B cell (primary cell): ENCODE measurements at regions not wholly inside any gene's neighbourhood (a gene's known extent, or its start where the extent isn't known, plus 50 kb on each side); places are given as distances from the start of the nearest gene placed in this dataset.

Experiments used
- ATAC-seq: fragments of 200-7000 bp; cut with Tn5 transposase; one replicate; pipeline ENCODE4 v1.10.0; 2021; ENCODE audit warnings: low read depth, mild to moderate bottlenecking, moderate number of reproducible peaks, moderate library complexity
- CTCF ChIA-PET: fragments of 350-600 bp; sonication (Branson Sonifier 250); formaldehyde crosslinking; loops from one replicate; lab custom pipeline; 2021; ENCODE audit warnings: antibody characterized with exemption, inconsistent platforms; lab: Charles Lee
- POLR2A ChIA-PET: fragments of 350-600 bp; sonication (Branson Sonifier 250); formaldehyde crosslinking; loops from one replicate; lab custom pipeline; 2021; ENCODE audit warnings: antibody characterized with exemption; lab: Charles Lee
- DNase-seq: peaks from one replicate; pipeline ENCODE4 v3.0.0; 2013
- H2AFZ ChIP-seq: 2 replicates; pipeline ENCODE4 v1.6.1; 2012; ENCODE audit warnings: mild to moderate bottlenecking, low read depth, low read length; ENCODE audit not compliant: insufficient read depth, poor library complexity, severe bottlenecking
- H3K27ac ChIP-seq, 2 donors: 1 replicate in 1 of 2; 2 replicates in 1 of 2; pipeline ENCODE4 v1.5.1; 2012 to 2013; ENCODE audit warnings: low read length in 2 of 2, mild to moderate bottlenecking in 2 of 2, moderate library complexity in 1 of 2
- H3K27me3 ChIP-seq, 4 experiments: fragments of 200-600 bp in 1 of 4; sonication (generic) in 1 of 4; replicated peaks in 1 of 4; 1 replicate in 2 of 4; 2 replicates in 2 of 4; pipeline versions ENCODE4 v1.6.1 to v1.7.0; 2013 to 2016; ENCODE audit warnings: low read length in 3 of 4, mild to moderate bottlenecking in 2 of 4, mixed read lengths in 1 of 4, moderate library complexity in 1 of 4; ENCODE audit not compliant: insufficient read depth in 4 of 4, control insufficient read depth in 3 of 4; ENCODE audit errors: control extremely low read depth in 1 of 4
- H3K36me3 ChIP-seq, 2 experiments: replicated peaks in 1 of 2; 1 replicate in 1 of 2; 2 replicates in 1 of 2; pipeline versions ENCODE4 v1.6.1 to v1.7.1; 2013; ENCODE audit warnings: low read length in 1 of 2; ENCODE audit not compliant: insufficient read depth in 2 of 2, control insufficient read depth in 1 of 2; ENCODE audit errors: control extremely low read depth in 1 of 2, extremely low read depth in 1 of 2
- H3K4me1 ChIP-seq, 2 donors: fragments of 200-600 bp in 1 of 2; sonication (generic) in 1 of 2; 1 replicate in 1 of 2; 2 replicates in 1 of 2; pipeline versions ENCODE4 v1.5.1 to v1.6.1; 2013 to 2017; ENCODE audit warnings: low read length in 2 of 2; ENCODE audit not compliant: control insufficient read depth in 2 of 2, insufficient read depth in 2 of 2
- H3K4me2 ChIP-seq: replicated peaks from 2 replicates; pipeline ENCODE3; 2012; ENCODE audit warnings: mild to moderate bottlenecking, low read depth, low read length; ENCODE audit not compliant: poor library complexity, severe bottlenecking
- H3K4me3 ChIP-seq, 5 experiments: fragments of 200-600 bp in 1 of 5; sonication (generic) in 1 of 5; 1 replicate in 3 of 5; 2 replicates in 2 of 5; pipeline versions ENCODE4 v1.5.1 to v1.7.0; 2011 to 2016; ENCODE audit warnings: low read length in 4 of 5, mild to moderate bottlenecking in 4 of 5, low read depth in 2 of 5, control low read depth in 1 of 5, moderate library complexity in 1 of 5; ENCODE audit not compliant: insufficient read depth in 1 of 5; ENCODE audit errors: control extremely low read depth in 1 of 5, extremely low read depth in 1 of 5
- H3K79me2 ChIP-seq: fragments of 200-600 bp; sonication (generic); one replicate; pipeline ENCODE4 v1.6.0; 2016; ENCODE audit warnings: low read length; ENCODE audit not compliant: control insufficient read depth, insufficient read depth
- H3K9ac ChIP-seq: fragments of 200-600 bp; sonication (generic); 2 replicates; pipeline ENCODE4 v1.6.1; 2017; ENCODE audit warnings: mild to moderate bottlenecking, low read length, moderate library complexity
- H3K9me3 ChIP-seq, 3 donors: one replicate each; pipeline versions ENCODE4 v1.6.1 to v1.7.1; 2013; ENCODE audit warnings: low read length in 2 of 3; ENCODE audit not compliant: control insufficient read depth in 2 of 3, insufficient read depth in 1 of 3; ENCODE audit errors: control extremely low read depth in 1 of 3
- H4K20me1 ChIP-seq: 2 replicates; pipeline ENCODE4 v1.6.0; 2012; ENCODE audit warnings: mild to moderate bottlenecking, low read length; ENCODE audit not compliant: insufficient read depth, control insufficient read depth, poor library complexity, severe bottlenecking
- H3K27ac Mint-ChIP-seq: one replicate; pipeline ENCODE4 v1.8.0; 2021; ENCODE audit warnings: mixed read lengths
- H3K27me3 Mint-ChIP-seq: one replicate; pipeline ENCODE4 v1.8.0; 2021; ENCODE audit warnings: mixed read lengths
- H3K4me1 Mint-ChIP-seq: one replicate; pipeline ENCODE4 v1.8.0; 2021; ENCODE audit warnings: mixed read lengths
- H3K4me3 Mint-ChIP-seq: one replicate; pipeline ENCODE4 v1.8.0; 2021; ENCODE audit warnings: mixed read lengths
- H3K9me3 Mint-ChIP-seq: one replicate; pipeline ENCODE4 v1.8.0; 2022; ENCODE audit warnings: mixed read lengths; ENCODE audit not compliant: insufficient read depth
- EZH2 ChIP-seq: IDR thresholded peaks from 2 replicates; pipeline ENCODE4 v1.6.1; 2012; ENCODE audit warnings: borderline replicate concordance, low read depth, mild to moderate bottlenecking, moderate library complexity, low read length; ENCODE audit not compliant: insufficient read depth, poor library complexity, severe bottlenecking
- WGBS: methylation state at CpG from one replicate; pipeline ENCODE4 v1.1.5; 2013; ENCODE audit warnings: missing lambda C conversion rate; ENCODE audit not compliant: insufficient coverage; 5-methylcytosine and 5-hydroxymethylcytosine counted together
- intact Hi-C: fragments of 100-400 bp; cut with micrococcal nuclease; formaldehyde crosslinking; loops from one replicate; pipeline ENCODE4 v1.10.0; 2022
- TF ChIP-seq, protein P1 (sequence below): fragments of 200-600 bp; IDR thresholded peaks from one replicate; pipeline ENCODE4 v1.8.0; 2022; ENCODE audit warnings: antibody characterized with exemption, mild to moderate bottlenecking

DNA sequence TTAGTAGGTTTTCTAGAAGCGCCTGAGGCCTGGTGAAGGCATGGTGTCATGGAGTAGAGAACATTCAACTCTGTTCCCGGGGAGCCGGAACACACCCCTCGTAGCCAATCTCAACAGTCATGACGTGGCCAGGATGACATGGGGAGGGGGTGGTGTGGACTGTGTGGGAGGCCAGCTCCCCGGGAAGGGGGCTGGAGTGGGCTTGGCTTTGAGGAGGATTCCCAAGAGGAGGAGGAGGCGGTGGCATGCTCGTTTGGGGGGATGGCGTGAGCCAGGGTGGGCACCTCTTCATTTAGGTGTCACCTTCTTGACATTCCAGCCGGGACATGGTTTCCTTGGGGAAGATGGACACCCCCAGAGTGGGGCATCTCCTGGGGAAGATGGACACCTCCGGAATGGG is 257.5 kb downstream of the SEC14L1 start:
- Mint-ChIP-seq H3K9me3 (no peaks in the 10 kb centered on the region), H3K27me3 (no peaks in the 10 kb centered on the region), H3K27ac (peak overlapping the region; percentile 20), H3K4me3 (no peak overlapping the region), H3K4me1 (peaks cover 43% of the 10 kb centered on the region)
- CTCF ChIA-PET, result interaction anchor here (3.6 to 25.8 kb wide), 3 partner anchors 35 to 98 kb away, joined by 56 to 699 read pairs (median 135); no protein-coding TSS in a partner anchor
- Histone ChIP-seq H3K4me3 (no peak overlapping the region), H4K20me1 (no peaks in the 10 kb centered on the region), H3K79me2 (peaks cover 69% of the 10 kb centered on the region), H3K4me1 (peaks cover 25 to 41% of the 10 kb centered on the region in 2 donors), H3K36me3 (peaks cover 0 to 9% of the 10 kb centered on the region in 2 experiments), H3K9me3 (no peaks in the 10 kb centered on the region), H3K9ac (no peak overlapping the region), H2AFZ (no peak overlapping the region), H3K27ac (no peak overlapping the region), H3K4me2 (no peak overlapping the region), H3K27me3 (no peaks in the 10 kb centered on the region)
- DNase-seq (no peak), ATAC-seq (no peak)
- 97% methylated on average over 6 of the region's 11 CpGs for WGBS
- POLR2A ChIA-PET, result interaction anchor here (2.4 kb wide), 1 partner anchor 22 kb away, joined by 6 read pairs; no protein-coding TSS in a partner anchor
- TF ChIP-seq, protein P1, sequence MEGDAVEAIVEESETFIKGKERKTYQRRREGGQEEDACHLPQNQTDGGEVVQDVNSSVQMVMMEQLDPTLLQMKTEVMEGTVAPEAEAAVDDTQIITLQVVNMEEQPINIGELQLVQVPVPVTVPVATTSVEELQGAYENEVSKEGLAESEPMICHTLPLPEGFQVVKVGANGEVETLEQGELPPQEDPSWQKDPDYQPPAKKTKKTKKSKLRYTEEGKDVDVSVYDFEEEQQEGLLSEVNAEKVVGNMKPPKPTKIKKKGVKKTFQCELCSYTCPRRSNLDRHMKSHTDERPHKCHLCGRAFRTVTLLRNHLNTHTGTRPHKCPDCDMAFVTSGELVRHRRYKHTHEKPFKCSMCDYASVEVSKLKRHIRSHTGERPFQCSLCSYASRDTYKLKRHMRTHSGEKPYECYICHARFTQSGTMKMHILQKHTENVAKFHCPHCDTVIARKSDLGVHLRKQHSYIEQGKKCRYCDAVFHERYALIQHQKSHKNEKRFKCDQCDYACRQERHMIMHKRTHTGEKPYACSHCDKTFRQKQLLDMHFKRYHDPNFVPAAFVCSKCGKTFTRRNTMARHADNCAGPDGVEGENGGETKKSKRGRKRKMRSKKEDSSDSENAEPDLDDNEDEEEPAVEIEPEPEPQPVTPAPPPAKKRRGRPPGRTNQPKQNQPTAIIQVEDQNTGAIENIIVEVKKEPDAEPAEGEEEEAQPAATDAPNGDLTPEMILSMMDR, result no peak
- no peak for TF ChIP-seq EZH2
- intact Hi-C loops, result no loop called here

GRCh38 chr17:77399319-77399957 is 258.7 kb downstream of the SEC14L1 start:
- POLR2A ChIA-PET, result interaction anchor here (0.5 to 2.5 kb wide), 12 partner anchors 10 to 95 kb away, joined by 3 to 23 read pairs (median 8); no protein-coding TSS in a partner anchor

More at GRCh38 chr17:77399319-77399957, 258.7 kb downstream of the SEC14L1 start:
- peaks cover 76% of the 10 kb centered on the region for H3K79me2 ChIP-seq
- H3K4me1 ChIP-seq, result peaks cover 37 to 53% of the 10 kb centered on the region in 2 donors
- H3K9me3 Mint-ChIP-seq, result no peaks in the 10 kb centered on the region
- H3K9me3 ChIP-seq, result no peaks in the 10 kb centered on the region
- ATAC-seq (no peak), DNase-seq (no peak)
- peak overlapping the region; percentile 16 for H3K4me3 Mint-ChIP-seq
- peak overlapping the region; percentile 55 to 71 for H3K27ac ChIP-seq
- intact Hi-C loops, result no loop called here
- H3K4me2 ChIP-seq, result peak overlapping the region; percentile 66
- H3K36me3 ChIP-seq, result peaks cover 0 to 12% of the 10 kb centered on the region in 2 experiments
- no peak overlapping the region for H3K9ac ChIP-seq
- CTCF ChIA-PET, result interaction anchor here (0.7 to 25.8 kb wide), 26 partner anchors 9 to 615 kb away, joined by 3 to 699 read pairs (median 8); no protein-coding TSS in a partner anchor
- H2AFZ ChIP-seq, result no peak overlapping the region
- H3K4me3 ChIP-seq, result no peak overlapping the region
- H3K27me3 Mint-ChIP-seq, result no peaks in the 10 kb centered on the region
- H3K27ac Mint-ChIP-seq, result peak overlapping the region; percentile 59
- no peaks in the 10 kb centered on the region for H3K27me3 ChIP-seq
- H4K20me1 ChIP-seq, result no peaks in the 10 kb centered on the region
- WGBS, result 96% methylated on average over 13 of the region's 16 CpGs
- TF ChIP-seq, protein P1, result no peak
- no peak for TF ChIP-seq EZH2
- peaks cover 54% of the 10 kb centered on the region for H3K4me1 Mint-ChIP-seq
